GM12891 (cell line): ENCODE measurements at regions not wholly inside any gene's neighbourhood (a gene's known extent, or its start where the extent isn't known, plus 50 kb on each side); places are given as distances from the start of the nearest gene placed in this dataset.
"Not testable (repeated sequence)": the region's sequence is repeated elsewhere in the genome, so short reads cannot be mapped to it uniquely, and the experiment has no call there.

ENCODE experiments used
- DNase-seq: peaks from one replicate; pipeline ENCODE4 v3.0.0; 2011; ENCODE audit warnings: low spot score; ENCODE audit not compliant: insufficient read length
- FAIRE-seq: peaks from 2 replicates; lab custom pipeline; 2011; peaks lifted over from hg19 to GRCh38; lab: Jason Lieb, UNC
- PAX5 ChIP-seq: IDR thresholded peaks from 2 replicates; pipeline ENCODE4 v1.6.1; 2011; ENCODE audit warnings: low read length, moderate library complexity, mild to moderate bottlenecking; ENCODE audit not compliant: insufficient read depth, severe bottlenecking
- POLR2A ChIP-seq: IDR thresholded peaks from 2 replicates; pipeline ENCODE4 v1.6.1; 2011; ENCODE audit warnings: low read depth, low read length, control low read depth
- POLR2AphosphoS5 ChIP-seq: IDR thresholded peaks from 2 replicates; pipeline ENCODE4 v1.6.1; 2011; ENCODE audit warnings: low read depth, low read length, control low read depth
- POU2F2 ChIP-seq: IDR thresholded peaks from 2 replicates; pipeline ENCODE4 v1.6.1; 2011; ENCODE audit warnings: low read depth, mild to moderate bottlenecking, control low read depth, low read length, moderate library complexity
- SPI1 ChIP-seq: IDR thresholded peaks from 2 replicates; pipeline ENCODE4 v1.6.1; 2011; ENCODE audit warnings: low read depth, low read length, control low read depth
- TAF1 ChIP-seq: IDR thresholded peaks from 2 replicates; pipeline ENCODE4 v1.6.1; 2011; ENCODE audit warnings: low read depth, low read length, control low read depth

DNA sequence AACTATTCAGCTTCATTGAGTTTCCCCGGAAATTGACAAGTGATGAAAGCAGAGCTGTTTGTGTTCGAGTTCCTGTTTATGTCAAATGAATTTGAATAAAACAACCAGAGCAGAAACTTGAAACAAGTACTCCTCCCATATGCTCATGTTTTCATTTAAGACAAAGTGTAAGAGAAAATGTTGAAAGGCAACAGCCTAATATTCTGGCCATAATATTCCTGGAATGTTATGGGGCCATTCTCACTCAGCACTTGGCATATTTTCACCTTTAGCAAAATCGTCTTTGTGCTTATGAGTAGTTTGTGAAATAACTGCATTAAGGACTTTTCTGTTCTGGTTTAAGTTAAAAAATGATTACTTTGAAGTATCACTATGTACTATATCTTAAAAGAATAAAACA, 276.0 kb upstream of the FAT1 start:
- DNase-seq, result no peak
- no peak for TF ChIP-seq POLR2A
- no peak for TF ChIP-seq POU2F2
- TF ChIP-seq SPI1, result no peak
- no peak for TF ChIP-seq POLR2AphosphoS5
- TF ChIP-seq TAF1, result no peak
- no peak for TF ChIP-seq PAX5
- no peak for FAIRE-seq

DNA sequence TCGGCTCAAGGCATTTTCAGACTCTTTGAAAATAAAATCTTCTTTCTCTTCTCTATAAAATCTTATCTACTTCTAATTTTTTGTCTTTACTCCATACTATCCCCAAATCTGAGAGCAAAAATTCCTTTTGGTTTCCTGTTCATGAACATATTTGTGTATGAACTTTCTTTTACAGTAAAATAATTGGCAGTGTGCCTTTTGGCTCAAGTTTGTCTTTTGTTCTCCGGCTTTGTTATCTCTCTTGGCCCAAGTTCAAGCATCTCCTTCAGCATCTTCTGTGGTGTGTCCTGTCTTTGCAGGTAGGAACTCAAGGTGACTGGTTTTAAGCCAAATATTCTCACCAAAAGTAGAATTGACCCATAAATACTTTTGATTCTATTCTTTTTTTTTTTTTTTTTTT, 276.6 kb upstream of the FAT1 start:
- DNase-seq (no peak), FAIRE-seq (no peak)
- TF ChIP-seq SPI1 (no peak), POLR2AphosphoS5 (no peak), POLR2A (no peak), POU2F2 (no peak), TAF1 (no peak), PAX5 (no peak)

DNA sequence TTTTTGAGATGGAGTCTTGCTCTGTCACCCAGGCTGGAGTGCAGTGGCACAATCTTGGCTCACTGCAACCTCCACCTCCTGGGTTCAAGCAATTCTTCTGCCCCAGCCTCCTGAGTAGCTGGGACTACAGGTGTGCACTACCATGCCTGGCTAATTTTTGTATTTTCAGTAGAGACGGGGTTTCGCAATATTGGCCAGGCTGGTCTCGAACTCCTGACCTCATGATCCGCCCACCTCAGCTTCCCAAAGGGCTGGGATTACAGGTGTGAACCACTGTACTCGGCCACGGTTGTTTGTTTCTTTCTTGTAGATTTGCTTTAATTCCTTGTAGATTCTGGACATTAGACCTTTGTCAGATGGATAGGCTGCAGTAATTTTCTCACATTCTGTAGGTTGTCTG, 278.5 kb upstream of the FAT1 start:
- not testable (repeated sequence) for DNase-seq, FAIRE-seq

DNA sequence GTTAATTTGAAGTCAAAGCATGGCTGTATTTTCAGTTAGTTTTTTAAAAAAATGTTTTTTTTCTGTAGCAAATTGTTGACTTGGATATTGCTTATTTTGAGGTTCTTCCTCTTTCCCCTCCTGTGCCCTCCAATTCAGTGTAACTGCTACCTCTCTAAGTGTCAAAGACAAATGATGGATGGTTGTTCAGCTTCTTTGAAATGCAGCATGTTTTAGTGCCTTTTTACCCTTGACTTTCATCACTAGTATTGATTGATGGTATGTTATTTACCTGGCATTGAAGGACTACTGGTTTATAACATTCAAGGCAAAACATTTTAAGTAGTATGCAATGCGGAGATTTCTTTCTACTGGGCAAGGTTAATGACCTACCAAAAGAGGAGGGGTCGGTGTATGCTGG, 281.0 kb upstream of the FAT1 start:
- DNase-seq (no peak), FAIRE-seq (no peak)
- TF ChIP-seq TAF1 (no peak), SPI1 (no peak), POU2F2 (no peak), POLR2AphosphoS5 (no peak), PAX5 (no peak), POLR2A (no peak)

DNA sequence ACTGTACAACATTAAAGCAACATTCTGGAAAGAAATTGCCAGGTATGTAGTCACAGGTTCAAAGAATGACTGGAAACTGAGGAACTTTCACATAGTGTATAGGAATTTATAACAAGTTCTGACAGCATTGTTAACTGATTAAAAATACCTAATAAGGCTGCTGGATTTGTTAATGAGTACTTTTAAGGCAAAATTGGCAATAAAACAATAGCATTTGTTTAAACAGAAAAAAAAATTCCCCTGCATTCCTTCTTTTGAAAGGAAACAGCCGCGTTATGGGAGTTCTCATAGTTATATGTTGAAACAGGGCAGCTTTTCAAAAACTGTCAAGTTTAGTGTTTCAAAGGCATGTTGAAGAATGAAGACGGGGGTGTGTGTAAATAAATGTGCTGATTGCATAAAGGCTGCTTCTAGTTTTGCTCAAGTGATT, 282.5 kb upstream of the FAT1 start:
- no peak for TF ChIP-seq TAF1
- TF ChIP-seq POLR2A, result no peak
- TF ChIP-seq POU2F2, result no peak
- no peak for TF ChIP-seq PAX5
- TF ChIP-seq POLR2AphosphoS5, result no peak
- no peak for TF ChIP-seq SPI1
- DNase-seq, result no peak
- FAIRE-seq, result no peak

DNA sequence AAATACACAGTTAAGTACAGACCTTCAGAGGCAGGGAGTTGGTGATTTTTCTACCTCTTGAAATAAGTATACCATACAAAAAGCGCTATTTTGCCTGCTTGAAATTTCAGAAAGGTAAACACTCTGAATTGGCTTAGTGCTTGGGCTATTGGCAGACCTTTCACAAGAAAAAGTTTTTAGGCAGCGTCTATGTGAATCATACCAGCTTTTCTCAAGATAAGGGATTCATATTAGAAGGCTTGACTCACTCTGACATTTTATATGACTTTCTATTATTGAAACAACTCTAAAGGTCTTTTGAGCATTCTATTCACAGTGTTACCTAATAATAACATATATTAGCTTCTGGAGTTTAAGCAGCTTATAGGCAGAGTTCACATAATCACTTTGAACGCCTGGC, 286.4 kb upstream of the FAT1 start:
- TF ChIP-seq PAX5, result no peak
- no peak for TF ChIP-seq SPI1
- TF ChIP-seq POLR2A, result no peak
- TF ChIP-seq POLR2AphosphoS5, result no peak
- TF ChIP-seq TAF1, result no peak
- no peak for TF ChIP-seq POU2F2
- DNase-seq (no peak), FAIRE-seq (no peak)

DNA sequence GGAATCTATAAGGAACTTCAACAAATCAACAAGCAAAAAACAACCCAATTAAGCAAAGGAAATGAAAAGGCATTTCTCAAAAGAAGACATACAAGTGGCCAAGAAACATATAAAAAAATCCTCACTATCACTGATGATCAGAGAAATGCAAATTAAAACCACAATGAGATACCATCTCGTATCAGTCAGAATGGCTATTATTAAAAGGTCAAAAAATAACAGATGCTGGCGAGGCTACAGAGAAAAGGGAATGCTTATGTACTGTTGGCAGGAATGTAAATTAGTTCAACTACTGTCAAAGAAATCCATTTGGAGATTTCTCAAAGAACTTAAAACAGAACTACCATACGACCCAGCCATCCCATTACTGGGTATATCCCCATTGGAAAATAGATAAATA, 292.4 kb upstream of the FAT1 start:
- DNase-seq, result no peak
- TF ChIP-seq POLR2A (no peak), TAF1 (no peak), SPI1 (no peak), POU2F2 (no peak), PAX5 (no peak), POLR2AphosphoS5 (no peak)
- no peak for FAIRE-seq

DNA sequence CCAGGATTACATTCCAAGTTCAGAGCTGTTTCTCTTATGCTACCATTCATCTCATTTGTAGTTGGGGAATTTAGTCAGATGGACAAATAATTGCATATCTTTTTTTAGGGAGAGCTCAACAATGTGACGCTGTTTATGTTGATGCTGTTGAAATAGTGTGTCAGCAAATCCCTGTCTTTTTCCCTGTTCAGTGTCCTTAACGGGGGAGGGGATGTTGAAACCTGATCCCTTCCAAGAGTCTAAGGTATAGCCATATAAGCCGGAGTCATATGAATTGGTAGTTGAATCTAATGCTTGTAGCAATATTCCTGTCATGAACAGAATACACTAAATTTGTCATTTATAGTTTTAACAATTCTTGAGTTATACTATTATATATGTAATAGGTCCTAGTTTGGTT, 293.5 kb upstream of the FAT1 start:
- FAIRE-seq (no peak), DNase-seq (no peak)
- TF ChIP-seq TAF1 (no peak), POU2F2 (no peak), POLR2AphosphoS5 (no peak), POLR2A (no peak), SPI1 (no peak), PAX5 (no peak)

DNA sequence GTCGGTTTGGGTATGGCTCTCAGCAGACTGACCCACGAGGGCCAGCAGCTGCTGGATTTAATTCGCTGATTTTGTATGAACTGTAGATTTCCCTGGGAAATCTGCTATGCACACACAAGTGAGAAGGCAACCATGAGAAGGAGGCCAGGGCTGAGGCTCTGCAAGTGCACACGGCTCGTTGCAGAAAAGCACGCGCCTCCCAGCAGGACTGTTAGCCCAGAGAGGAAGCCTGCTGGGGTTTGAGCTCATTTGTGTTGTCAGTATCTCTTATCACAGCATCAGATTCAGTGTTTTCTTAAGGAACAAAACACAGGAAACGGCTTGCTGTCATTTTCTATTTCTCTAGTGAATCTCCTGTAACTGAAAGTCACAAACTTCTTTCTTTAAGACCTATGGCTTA, 296.2 kb upstream of the FAT1 start:
- no peak for TF ChIP-seq POU2F2
- no peak for TF ChIP-seq POLR2AphosphoS5
- TF ChIP-seq TAF1, result no peak
- TF ChIP-seq PAX5, result no peak
- TF ChIP-seq POLR2A, result no peak
- no peak for TF ChIP-seq SPI1
- FAIRE-seq, result no peak
- DNase-seq, result no peak

DNA sequence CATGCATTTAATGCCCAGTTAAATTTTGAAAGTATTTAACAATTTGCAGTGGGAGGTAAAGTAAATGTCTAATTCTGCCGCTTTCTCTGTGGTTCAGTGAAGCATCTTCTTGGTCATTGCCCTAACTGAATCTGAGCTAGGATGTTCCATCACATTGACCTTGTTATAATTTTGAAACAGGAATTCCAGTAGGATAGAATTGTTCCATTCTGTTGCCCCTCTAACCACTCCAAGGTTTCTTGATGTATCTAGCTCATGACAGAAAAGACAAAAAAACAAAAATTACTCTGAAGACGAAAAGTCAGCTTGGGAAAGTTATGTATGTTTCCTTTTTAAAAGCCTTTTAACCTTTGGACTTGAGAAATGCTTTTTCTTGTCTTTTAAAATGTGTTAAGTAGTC, 297.0 kb upstream of the FAT1 start:
- DNase-seq (no peak), FAIRE-seq (no peak)
- TF ChIP-seq POLR2AphosphoS5 (no peak), PAX5 (no peak), POU2F2 (no peak), SPI1 (no peak), TAF1 (no peak), POLR2A (no peak)
